SK-N-MC (cell line): ENCODE measurements at regions not wholly inside any gene's neighbourhood (a gene's known extent, or its start where the extent isn't known, plus 50 kb on each side); places are given as distances from the start of the nearest gene placed in this dataset.

ENCODE experiments used
- EZH2 ChIP-seq: fragments of 200-600 bp; sonication (generic); IDR thresholded peaks from one replicate; pipeline ENCODE4 v1.6.1; 2017; ENCODE audit warnings: antibody characterized with exemption
- FOXP2 ChIP-seq: optimal IDR thresholded peaks from 2 replicates; pipeline ENCODE3; 2011; ENCODE audit warnings: mild to moderate bottlenecking, moderate library complexity; ENCODE audit not compliant: insufficient read depth; ENCODE audit errors: extremely low read length, control extremely low read depth
- POLR2AphosphoS5 ChIP-seq: IDR thresholded peaks from 2 replicates; pipeline ENCODE4 v1.6.1; 2012; ENCODE audit warnings: mild to moderate bottlenecking, low read depth, low read length, borderline replicate concordance

DNA sequence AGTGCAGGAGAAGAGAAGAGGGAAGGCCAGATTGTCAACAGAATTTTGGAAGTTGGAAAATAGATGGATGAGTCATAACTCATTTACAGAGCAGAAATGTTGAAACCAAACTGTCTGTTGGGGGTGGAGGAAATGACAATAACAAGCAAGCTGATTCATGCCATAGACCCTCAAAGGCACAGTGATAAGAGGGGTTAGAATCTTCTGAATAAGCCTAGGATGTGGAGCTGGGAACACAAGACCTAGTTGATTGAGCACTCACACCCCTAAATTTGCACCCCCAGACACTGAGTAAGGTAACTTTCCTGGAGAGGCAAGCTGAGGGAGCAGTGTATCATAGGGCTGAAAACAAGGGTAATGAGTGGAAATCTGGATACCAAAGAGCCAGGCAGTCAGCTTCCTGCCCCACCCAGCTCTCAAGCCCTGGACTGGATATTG, 141.4 kb downstream of the SCG2 start:
- TF ChIP-seq POLR2AphosphoS5 = no peak
- no peak for TF ChIP-seq EZH2
- TF ChIP-seq FOXP2 = no peak
